ENCODE measurements at regions not wholly inside any gene's neighbourhood (a gene's known extent, or its start where the extent isn't known, plus 50 kb on each side); places are given as distances from the start of the nearest gene placed in this dataset.

DNA sequence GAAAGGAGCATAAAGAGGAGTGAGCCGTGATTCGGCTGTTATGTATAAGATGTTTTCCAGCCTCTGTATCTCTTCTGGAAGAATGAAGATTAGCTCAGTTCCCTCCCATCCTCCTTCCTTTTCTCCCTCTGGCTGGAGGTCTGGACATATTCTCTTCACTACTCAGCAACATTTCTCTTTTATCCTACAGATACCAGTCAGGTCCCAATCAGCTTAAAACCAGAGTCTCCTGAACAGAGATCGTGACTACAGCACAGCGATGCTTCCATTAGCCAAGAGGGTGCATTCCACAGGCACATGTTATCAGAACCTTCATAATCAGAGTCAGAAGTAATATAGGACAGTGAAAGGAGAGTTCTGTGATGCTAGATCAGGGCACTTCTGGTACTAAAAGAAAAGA, 133.9 kb upstream of the SOX4 start:
- H3K4me3 ChIP-seq: no peak overlapping the region
- no peaks in the 10 kb centered on the region for H3K36me3 ChIP-seq (ENCODE audit: control insufficient read depth in 4 of 4, insufficient read depth in 4 of 4, low read length in 4 of 4)
- WGBS, 2 donors: 81 to 88% methylated on average over 4 of the region's 4 CpGs
- no peaks in the 10 kb centered on the region for H3K9me3 ChIP-seq (ENCODE audit: control insufficient read depth in 4 of 4, insufficient read depth in 3 of 4, low read length in 3 of 4)
- no peak for ATAC-seq (ENCODE audit: insufficient read depth, low FRiP score)
- no peak for DNase-seq
- H3K27ac ChIP-seq (ENCODE audit: low read depth in 1 of 2, low read length in 1 of 2): no peak overlapping the region
- TF ChIP-seq, protein P1, sequence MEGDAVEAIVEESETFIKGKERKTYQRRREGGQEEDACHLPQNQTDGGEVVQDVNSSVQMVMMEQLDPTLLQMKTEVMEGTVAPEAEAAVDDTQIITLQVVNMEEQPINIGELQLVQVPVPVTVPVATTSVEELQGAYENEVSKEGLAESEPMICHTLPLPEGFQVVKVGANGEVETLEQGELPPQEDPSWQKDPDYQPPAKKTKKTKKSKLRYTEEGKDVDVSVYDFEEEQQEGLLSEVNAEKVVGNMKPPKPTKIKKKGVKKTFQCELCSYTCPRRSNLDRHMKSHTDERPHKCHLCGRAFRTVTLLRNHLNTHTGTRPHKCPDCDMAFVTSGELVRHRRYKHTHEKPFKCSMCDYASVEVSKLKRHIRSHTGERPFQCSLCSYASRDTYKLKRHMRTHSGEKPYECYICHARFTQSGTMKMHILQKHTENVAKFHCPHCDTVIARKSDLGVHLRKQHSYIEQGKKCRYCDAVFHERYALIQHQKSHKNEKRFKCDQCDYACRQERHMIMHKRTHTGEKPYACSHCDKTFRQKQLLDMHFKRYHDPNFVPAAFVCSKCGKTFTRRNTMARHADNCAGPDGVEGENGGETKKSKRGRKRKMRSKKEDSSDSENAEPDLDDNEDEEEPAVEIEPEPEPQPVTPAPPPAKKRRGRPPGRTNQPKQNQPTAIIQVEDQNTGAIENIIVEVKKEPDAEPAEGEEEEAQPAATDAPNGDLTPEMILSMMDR (IDR thresholded peaks at IDR 0.05; ENCODE audit: control extremely low read depth, extremely low read depth): no peak
- no peak overlapping the region for H3K9ac ChIP-seq (ENCODE audit: insufficient read depth in 1 of 2, low read length in 2 of 2)
- peaks cover 0 to 11% (median 0%) of the 10 kb centered on the region in 5 donors for H3K4me1 ChIP-seq (ENCODE audit: control insufficient read depth in 5 of 5, insufficient read depth in 5 of 5, low read length in 5 of 5)
- no peaks in the 10 kb centered on the region for H3K27me3 ChIP-seq (ENCODE audit: control insufficient read depth in 3 of 3, insufficient read depth in 3 of 3, low read length in 2 of 3)

DNA sequence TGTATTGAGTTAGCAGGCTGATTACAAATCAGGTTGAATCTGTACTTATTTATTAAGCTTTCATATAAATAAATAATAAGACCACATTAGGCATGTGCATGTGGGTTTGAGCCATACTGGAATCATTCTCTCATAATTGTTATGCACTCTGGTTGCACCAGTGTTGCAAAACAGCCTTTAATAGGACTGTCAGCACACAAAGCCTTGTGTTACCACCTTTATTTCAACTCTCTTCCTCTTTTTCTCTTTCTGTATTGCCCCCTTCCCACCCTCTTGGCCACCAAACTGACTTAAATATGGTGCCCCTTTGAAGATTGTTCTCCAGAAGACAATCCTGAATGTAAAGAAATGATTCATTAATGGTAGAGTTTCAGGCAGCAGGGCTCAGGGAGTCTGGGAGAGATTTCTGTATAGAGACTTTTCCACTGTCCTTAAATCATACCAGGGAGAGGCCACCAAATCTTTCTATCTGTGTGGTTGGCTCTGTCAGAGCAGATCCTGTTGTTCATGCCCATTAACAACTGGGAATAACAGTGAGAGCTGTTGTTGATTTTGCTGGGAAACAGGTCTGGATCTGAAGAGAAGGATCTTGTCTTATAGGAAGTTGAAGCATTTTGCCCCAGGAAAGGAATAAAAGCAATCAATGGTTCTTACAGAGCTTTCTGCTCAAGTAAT, 131.6 kb upstream of the SOX4 start:
- Histone ChIP-seq H3K9ac (ENCODE audit: insufficient read depth in 1 of 2, low read length in 2 of 2) (no peak overlapping the region), H3K4me3 (no peak overlapping the region), H3K4me1 (ENCODE audit: control insufficient read depth in 5 of 5, insufficient read depth in 5 of 5, low read length in 5 of 5) (no peaks in the 10 kb centered on the region), H3K27me3 (ENCODE audit: control insufficient read depth in 3 of 3, insufficient read depth in 3 of 3, low read length in 2 of 3) (no peaks in the 10 kb centered on the region), H3K9me3 (ENCODE audit: control insufficient read depth in 4 of 4, insufficient read depth in 3 of 4, low read length in 3 of 4) (peaks cover 0 to 3% (median 0%) of the 10 kb centered on the region in 4 donors), H3K27ac (ENCODE audit: low read depth in 1 of 2, low read length in 1 of 2) (no peak overlapping the region), H3K36me3 (ENCODE audit: control insufficient read depth in 4 of 4, insufficient read depth in 4 of 4, low read length in 4 of 4) (no peaks in the 10 kb centered on the region)
- DNase-seq: no peak
- TF ChIP-seq, protein P1 (IDR thresholded peaks at IDR 0.05; ENCODE audit: control extremely low read depth, extremely low read depth): no peak
- ATAC-seq (ENCODE audit: insufficient read depth, low FRiP score): no peak

DNA sequence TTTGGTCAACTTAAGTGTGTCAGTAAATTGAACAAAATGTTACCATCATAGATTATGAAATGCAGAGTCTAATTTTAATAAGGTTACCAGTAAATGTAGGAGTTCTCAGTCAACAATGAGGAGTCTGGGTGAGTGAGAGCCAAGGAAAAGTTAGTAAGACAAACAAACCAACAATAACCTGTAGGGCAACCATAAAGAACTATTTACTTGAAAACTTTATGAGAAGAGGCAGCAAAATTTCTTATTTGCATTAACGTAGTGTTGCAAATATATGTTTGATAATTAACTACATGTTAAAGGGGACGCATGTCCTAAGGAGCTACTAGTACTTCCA, 131.1 kb upstream of the SOX4 start:
- TF ChIP-seq, protein P1 (IDR thresholded peaks at IDR 0.05; ENCODE audit: control extremely low read depth, extremely low read depth): no peak
- H3K4me1 ChIP-seq (ENCODE audit: control insufficient read depth in 5 of 5, insufficient read depth in 5 of 5, low read length in 5 of 5): no peaks in the 10 kb centered on the region
- no peak for DNase-seq
- no peak overlapping the region for H3K4me3 ChIP-seq
- H3K36me3 ChIP-seq (ENCODE audit: control insufficient read depth in 4 of 4, insufficient read depth in 4 of 4, low read length in 4 of 4): no peaks in the 10 kb centered on the region
- no peak overlapping the region for H3K9ac ChIP-seq (ENCODE audit: insufficient read depth in 1 of 2, low read length in 2 of 2)
- no peaks in the 10 kb centered on the region for H3K27me3 ChIP-seq (ENCODE audit: control insufficient read depth in 3 of 3, insufficient read depth in 3 of 3, low read length in 2 of 3)
- peaks cover 0 to 3% (median 0%) of the 10 kb centered on the region in 4 donors for H3K9me3 ChIP-seq (ENCODE audit: control insufficient read depth in 4 of 4, insufficient read depth in 3 of 4, low read length in 3 of 4)
- no peak for ATAC-seq (ENCODE audit: insufficient read depth, low FRiP score)
- 82 to 87% methylated on average over 2 of the region's 2 CpGs for WGBS, 2 donors
- no peak overlapping the region for H3K27ac ChIP-seq (ENCODE audit: low read depth in 1 of 2, low read length in 1 of 2)

DNA sequence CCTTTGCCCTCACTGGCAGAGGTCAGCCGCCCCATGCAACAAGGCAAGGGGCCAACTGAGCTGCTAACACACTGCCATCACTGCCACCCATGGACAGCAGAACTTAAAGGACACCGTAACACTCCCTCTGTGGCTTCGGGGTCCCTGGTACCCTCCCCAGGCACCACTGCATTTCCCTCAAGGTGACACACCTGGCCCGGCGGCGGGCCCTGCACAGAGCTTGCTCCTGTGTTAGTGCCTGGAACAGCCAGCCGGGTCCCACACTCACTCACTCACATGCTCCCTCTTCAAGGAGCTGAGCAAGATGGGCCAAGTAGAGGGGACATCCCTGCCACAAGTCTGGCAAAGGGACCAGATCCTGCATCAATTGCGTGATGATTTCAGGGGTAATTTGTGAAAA, 126.5 kb upstream of the SOX4 start:
- 96 to 97% methylated on average over 8 of the region's 8 CpGs for WGBS, 2 donors
- TF ChIP-seq, protein P1 (IDR thresholded peaks at IDR 0.05; ENCODE audit: control extremely low read depth, extremely low read depth): no peak
- no peak for DNase-seq
- Histone ChIP-seq H3K36me3 (ENCODE audit: control insufficient read depth in 4 of 4, insufficient read depth in 4 of 4, low read length in 4 of 4) (no peaks in the 10 kb centered on the region), H3K27me3 (ENCODE audit: control insufficient read depth in 3 of 3, insufficient read depth in 3 of 3, low read length in 2 of 3) (no peaks in the 10 kb centered on the region), H3K9ac (ENCODE audit: insufficient read depth in 1 of 2, low read length in 2 of 2) (no peak overlapping the region), H3K9me3 (ENCODE audit: control insufficient read depth in 4 of 4, insufficient read depth in 3 of 4, low read length in 3 of 4) (peaks cover 0 to 3% (median 0%) of the 10 kb centered on the region in 4 donors), H3K4me3 (no peak overlapping the region), H3K4me1 (ENCODE audit: control insufficient read depth in 5 of 5, insufficient read depth in 5 of 5, low read length in 5 of 5) (no peaks in the 10 kb centered on the region), H3K27ac (ENCODE audit: low read depth in 1 of 2, low read length in 1 of 2) (no peak overlapping the region)
- no peak for ATAC-seq (ENCODE audit: insufficient read depth, low FRiP score)

Data from lung (tissue), 11 donors.